HG03439 (cell line): ENCODE measurements at regions not wholly inside any gene's neighbourhood (a gene's known extent, or its start where the extent isn't known, plus 50 kb on each side); places are given as distances from the start of the nearest gene placed in this dataset.

ENCODE experiments used
- ATAC-seq: cut with Tn5 transposase; IDR thresholded peaks from one replicate; pipeline ENCODE4 v1.9.1; 2021; ENCODE audit warnings: mild to moderate bottlenecking, moderate library complexity; ENCODE audit not compliant: unreplicated experiment

- ATAC-seq: no peak
Measured at GRCh38 chr20:41889126-41889843, 271.1 kb upstream of the CHD6 start.

GRCh38 chr20:41888434-41888833 lies 270.3 kb upstream of the CHD6 start:
- ATAC-seq: no peak

GRCh38 chr20:41887500-41887899 lies 269.3 kb upstream of the CHD6 start:
- ATAC-seq: no peak

- ATAC-seq: no peak
Measured at GRCh38 chr20:41881466-41882046, 263.4 kb upstream of the CHD6 start.

GRCh38 chr20:41879123-41879522 lies 260.9 kb upstream of the CHD6 start:
- no peak for ATAC-seq

- no peak for ATAC-seq
Measured at GRCh38 chr20:41877911-41878310, 259.7 kb upstream of the CHD6 start.

- no peak for ATAC-seq
Measured at GRCh38 chr20:41874658-41875057, 256.5 kb upstream of the CHD6 start.

- ATAC-seq: no peak
Measured at GRCh38 chr20:41872930-41873329, 254.8 kb upstream of the CHD6 start.

GRCh38 chr20:41870869-41871462 lies 252.8 kb upstream of the CHD6 start:
- ATAC-seq: no peak

- ATAC-seq: no peak
Measured at GRCh38 chr20:41869261-41869660, 251.1 kb upstream of the CHD6 start.

- ATAC-seq: no peak
Measured at GRCh38 chr20:41865938-41866337, 247.8 kb upstream of the CHD6 start.

- no peak for ATAC-seq
Measured at GRCh38 chr20:41862476-41862875, 244.3 kb upstream of the CHD6 start.

GRCh38 chr20:41861772-41862422 lies 243.7 kb upstream of the CHD6 start:
- no peak for ATAC-seq

GRCh38 chr20:41854765-41855164 lies 236.6 kb upstream of the CHD6 start:
- no peak for ATAC-seq

GRCh38 chr20:41853806-41854205 lies 235.6 kb upstream of the CHD6 start:
- ATAC-seq: no peak

GRCh38 chr20:41848180-41848579 lies 230.0 kb upstream of the CHD6 start:
- no peak for ATAC-seq

- no peak for ATAC-seq
Measured at GRCh38 chr20:41837669-41838224, 219.6 kb upstream of the CHD6 start.

GRCh38 chr20:41833739-41834138 lies 215.6 kb upstream of the CHD6 start:
- no peak for ATAC-seq

GRCh38 chr20:41830702-41831101 lies 212.5 kb upstream of the CHD6 start:
- no peak for ATAC-seq

GRCh38 chr20:41819436-41819835 lies 201.3 kb upstream of the CHD6 start:
- no peak for ATAC-seq

GRCh38 chr20:41818991-41819390 lies 200.8 kb upstream of the CHD6 start:
- ATAC-seq: no peak

- no peak for ATAC-seq
Measured at GRCh38 chr20:41818369-41818768, 200.2 kb upstream of the CHD6 start.
